ENCODE measurements at regions not wholly inside any gene's neighbourhood (a gene's known extent, or its start where the extent isn't known, plus 50 kb on each side); places are given as distances from the start of the nearest gene placed in this dataset.

- intact Hi-C loops (cut with DNase I), result no loop called here
- no peak for DNase-seq
- H3K4me1 ChIP-seq, result no peaks in the 10 kb centered on the region
- peaks cover 0 to 27% (median 5%) of the 10 kb centered on the region in 3 donors for H3K27me3 ChIP-seq
- no peaks in the 10 kb centered on the region for H3K9me3 ChIP-seq
- H3K4me3 ChIP-seq, result no peak overlapping the region
- no peak overlapping the region for H3K27ac ChIP-seq
- H3K36me3 ChIP-seq, result no peaks in the 10 kb centered on the region
- no peak for TF ChIP-seq EP300 (IDR thresholded peaks at IDR 0.05)
- 84% methylated on average over 12 of the region's 12 CpGs for WGBS, 2 donors
Measured at GRCh38 chr22:47786650-47787290, 1024.3 kb downstream of the TBC1D22A start.

GRCh38 chr22:47784991-47785390, 1022.5 kb downstream of the TBC1D22A start:
- 89 to 91% methylated on average over 1 of the region's 1 CpG for WGBS, 2 donors
- Histone ChIP-seq H3K27me3 (peaks cover 0 to 27% (median 5%) of the 10 kb centered on the region in 3 donors), H3K27ac (no peak overlapping the region), H3K9me3 (no peaks in the 10 kb centered on the region), H3K4me1 (no peaks in the 10 kb centered on the region), H3K36me3 (no peaks in the 10 kb centered on the region), H3K4me3 (no peak overlapping the region)
- no peak for DNase-seq
- intact Hi-C loops (cut with DNase I), result no loop called here
- TF ChIP-seq CTCF (IDR thresholded peaks at IDR 0.05), result no peak
- TF ChIP-seq POLR2AphosphoS5 (IDR thresholded peaks at IDR 0.05), result no peak
- no peak for TF ChIP-seq POLR2A (IDR thresholded peaks at IDR 0.05)
- TF ChIP-seq EP300 (IDR thresholded peaks at IDR 0.05), result no peak

- intact Hi-C loops (cut with DNase I), result no loop called here
- H3K4me1 ChIP-seq, result no peaks in the 10 kb centered on the region
- H3K36me3 ChIP-seq, result no peaks in the 10 kb centered on the region
- H3K27ac ChIP-seq, result no peak overlapping the region
- no peak for TF ChIP-seq EP300 (IDR thresholded peaks at IDR 0.05)
- no peak for TF ChIP-seq POLR2AphosphoS5 (IDR thresholded peaks at IDR 0.05)
- TF ChIP-seq POLR2A (IDR thresholded peaks at IDR 0.05), result no peak
- no peak for TF ChIP-seq CTCF (IDR thresholded peaks at IDR 0.05)
- no peak overlapping the region for H3K4me3 ChIP-seq
- peaks cover 0 to 27% (median 5%) of the 10 kb centered on the region in 3 donors for H3K27me3 ChIP-seq
- WGBS, 2 donors, result 86 to 87% methylated on average over 4 of the region's 4 CpGs
- H3K9me3 ChIP-seq, result no peaks in the 10 kb centered on the region
- DNase-seq, result no peak
Measured at GRCh38 chr22:47784367-47784983, 1022.0 kb downstream of the TBC1D22A start.

- DNase-seq, result no peak
- Histone ChIP-seq H3K9me3 (no peaks in the 10 kb centered on the region), H3K27me3 (peaks cover 0 to 27% (median 5%) of the 10 kb centered on the region in 3 donors), H3K36me3 (no peaks in the 10 kb centered on the region), H3K27ac (no peak overlapping the region), H3K4me3 (no peak overlapping the region), H3K4me1 (no peaks in the 10 kb centered on the region)
- no peak for TF ChIP-seq EP300 (IDR thresholded peaks at IDR 0.05)
- no peak for TF ChIP-seq CTCF (IDR thresholded peaks at IDR 0.05)
- TF ChIP-seq POLR2A (IDR thresholded peaks at IDR 0.05), result no peak
- no peak for TF ChIP-seq POLR2AphosphoS5 (IDR thresholded peaks at IDR 0.05)
- WGBS, 2 donors, result 67 to 78% methylated on average over 20 of the region's 20 CpGs
- intact Hi-C loops (cut with DNase I), result no loop called here
Measured at GRCh38 chr22:47783433-47784366, 1021.2 kb downstream of the TBC1D22A start.
